ENCODE measurements at regions not wholly inside any gene's neighbourhood (a gene's known extent, or its start where the extent isn't known, plus 50 kb on each side); places are given as distances from the start of the nearest gene placed in this dataset.
"Not testable (repeated sequence)": the region's sequence is repeated elsewhere in the genome, so short reads cannot be mapped to it uniquely, and the experiment has no call there.

DNA sequence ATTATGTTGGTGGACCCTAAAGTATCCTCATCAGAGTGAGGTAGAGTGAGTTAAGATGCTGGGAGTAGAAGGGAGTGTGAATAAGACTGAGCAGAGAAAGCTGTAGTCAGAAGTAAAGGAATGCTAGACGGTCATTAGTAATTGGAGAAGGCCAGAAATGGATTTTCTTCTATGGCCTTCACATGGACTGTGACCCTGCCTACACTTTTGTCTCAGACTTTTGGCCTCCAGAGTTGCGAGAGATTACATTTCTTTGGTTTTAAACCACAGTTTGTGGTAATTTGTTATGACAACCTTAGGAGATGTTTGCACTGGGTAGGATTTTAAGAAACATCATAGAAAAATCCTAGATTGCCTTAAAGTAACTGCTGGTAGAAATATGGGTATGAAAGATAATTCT is 1267.7 kb upstream of the TMEFF2 start:
- no peaks in the 10 kb centered on the region for H3K4me1 ChIP-seq (ENCODE audit: control insufficient read depth in 1 of 2, low read depth in 2 of 2)
- DNase-seq (ENCODE audit: low spot score) (no peak), ATAC-seq (ENCODE audit: insufficient number of reproducible peaks, low FRiP score, low read depth) (no peak)
- H3K4me3 ChIP-seq: no peak overlapping the region
- H3K27ac ChIP-seq: no peak overlapping the region
- no peaks in the 10 kb centered on the region for H3K36me3 ChIP-seq
- TF ChIP-seq, protein P1, sequence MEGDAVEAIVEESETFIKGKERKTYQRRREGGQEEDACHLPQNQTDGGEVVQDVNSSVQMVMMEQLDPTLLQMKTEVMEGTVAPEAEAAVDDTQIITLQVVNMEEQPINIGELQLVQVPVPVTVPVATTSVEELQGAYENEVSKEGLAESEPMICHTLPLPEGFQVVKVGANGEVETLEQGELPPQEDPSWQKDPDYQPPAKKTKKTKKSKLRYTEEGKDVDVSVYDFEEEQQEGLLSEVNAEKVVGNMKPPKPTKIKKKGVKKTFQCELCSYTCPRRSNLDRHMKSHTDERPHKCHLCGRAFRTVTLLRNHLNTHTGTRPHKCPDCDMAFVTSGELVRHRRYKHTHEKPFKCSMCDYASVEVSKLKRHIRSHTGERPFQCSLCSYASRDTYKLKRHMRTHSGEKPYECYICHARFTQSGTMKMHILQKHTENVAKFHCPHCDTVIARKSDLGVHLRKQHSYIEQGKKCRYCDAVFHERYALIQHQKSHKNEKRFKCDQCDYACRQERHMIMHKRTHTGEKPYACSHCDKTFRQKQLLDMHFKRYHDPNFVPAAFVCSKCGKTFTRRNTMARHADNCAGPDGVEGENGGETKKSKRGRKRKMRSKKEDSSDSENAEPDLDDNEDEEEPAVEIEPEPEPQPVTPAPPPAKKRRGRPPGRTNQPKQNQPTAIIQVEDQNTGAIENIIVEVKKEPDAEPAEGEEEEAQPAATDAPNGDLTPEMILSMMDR (IDR thresholded peaks at IDR 0.05): no peak
- no peaks in the 10 kb centered on the region for H3K9me3 ChIP-seq
- no peaks in the 10 kb centered on the region for H3K27me3 ChIP-seq (replicated peaks; ENCODE audit: insufficient read depth)

DNA sequence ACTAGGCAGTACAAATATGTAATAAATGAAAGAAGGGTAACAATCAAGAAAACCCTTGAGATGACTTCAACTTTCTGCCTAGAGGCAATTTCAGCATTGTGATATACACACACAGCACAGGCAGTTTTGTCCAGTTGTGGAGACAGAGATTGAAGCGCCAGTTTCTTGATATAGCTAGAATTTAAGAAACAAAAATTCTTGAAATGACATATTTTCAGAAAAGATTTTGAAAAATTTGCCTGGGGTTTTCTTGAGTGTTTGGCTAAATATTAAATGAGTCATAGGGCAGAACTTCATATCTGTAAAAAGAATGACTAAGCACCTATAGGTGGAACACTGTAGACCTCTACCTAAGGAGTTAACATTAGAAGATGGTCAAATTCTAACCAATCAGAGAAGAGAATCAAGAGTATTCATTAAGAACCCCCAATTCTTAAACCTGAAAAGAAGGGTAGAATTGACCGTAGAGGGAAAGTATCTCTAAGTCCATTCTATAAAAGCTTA is 1266.8 kb upstream of the TMEFF2 start:
- Histone ChIP-seq H3K9me3 (no peaks in the 10 kb centered on the region), H3K4me3 (no peak overlapping the region), H3K27ac (no peak overlapping the region), H3K4me1 (ENCODE audit: control insufficient read depth in 1 of 2, low read depth in 2 of 2) (no peaks in the 10 kb centered on the region), H3K36me3 (no peaks in the 10 kb centered on the region), H3K27me3 (replicated peaks; ENCODE audit: insufficient read depth) (no peaks in the 10 kb centered on the region)
- DNase-seq (ENCODE audit: low spot score) (no peak), ATAC-seq (ENCODE audit: insufficient number of reproducible peaks, low FRiP score, low read depth) (no peak)
- TF ChIP-seq, protein P1 (IDR thresholded peaks at IDR 0.05): no peak

DNA sequence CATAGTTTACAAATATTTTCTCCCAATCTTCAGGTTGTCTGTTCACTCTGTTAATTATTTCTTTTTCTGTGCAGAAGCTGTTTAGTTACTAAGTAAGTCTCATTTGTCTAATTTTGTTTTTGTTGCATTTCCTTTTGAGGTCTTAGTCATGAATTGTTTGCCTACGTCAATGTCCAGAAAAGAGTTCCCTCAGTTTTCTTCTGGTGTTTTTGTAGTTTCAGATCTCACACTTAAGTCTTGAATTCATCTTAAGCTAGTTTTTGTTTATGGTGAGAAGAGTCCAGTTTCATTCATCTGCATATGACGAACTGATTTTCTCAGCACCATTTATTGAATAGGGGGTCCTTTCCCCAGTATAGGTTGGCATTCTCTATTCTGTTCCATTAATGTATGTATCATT is 1252.2 kb upstream of the TMEFF2 start:
- H3K27me3 ChIP-seq (replicated peaks; ENCODE audit: insufficient read depth): no peaks in the 10 kb centered on the region
- H3K27ac ChIP-seq: no peak overlapping the region
- TF ChIP-seq, protein P1 (IDR thresholded peaks at IDR 0.05): no peak
- no peaks in the 10 kb centered on the region for H3K9me3 ChIP-seq
- no peak overlapping the region for H3K4me3 ChIP-seq
- ATAC-seq (ENCODE audit: insufficient number of reproducible peaks, low FRiP score, low read depth): no peak
- no peak for DNase-seq (ENCODE audit: low spot score)
- H3K4me1 ChIP-seq (ENCODE audit: control insufficient read depth in 1 of 2, low read depth in 2 of 2): no peaks in the 10 kb centered on the region
- H3K36me3 ChIP-seq: no peaks in the 10 kb centered on the region

DNA sequence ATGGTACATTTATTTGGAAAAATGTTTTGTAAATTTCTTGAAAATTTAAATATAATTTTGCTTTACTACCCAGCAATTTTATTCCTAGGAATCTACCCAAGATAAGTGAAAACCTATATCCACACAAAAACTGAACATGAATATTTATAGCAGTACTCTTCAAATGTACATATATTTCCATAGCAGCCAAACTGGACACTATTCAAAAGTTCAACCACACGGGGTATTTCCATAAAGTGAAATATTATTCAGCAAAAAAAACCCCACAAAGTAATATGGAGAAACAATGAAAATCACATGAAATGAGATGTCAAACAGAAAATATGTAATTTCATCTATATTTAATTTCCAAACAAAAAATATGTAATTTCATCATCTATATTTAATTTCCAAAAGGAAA is 1247.6 kb upstream of the TMEFF2 start:
- TF ChIP-seq, protein P1 (IDR thresholded peaks at IDR 0.05): no peak
- no peaks in the 10 kb centered on the region for H3K36me3 ChIP-seq
- no peaks in the 10 kb centered on the region for H3K27me3 ChIP-seq (replicated peaks; ENCODE audit: insufficient read depth)
- DNase-seq (ENCODE audit: low spot score) (no peak), ATAC-seq (ENCODE audit: insufficient number of reproducible peaks, low FRiP score, low read depth) (no peak)
- H3K27ac ChIP-seq: no peak overlapping the region
- H3K9me3 ChIP-seq: no peaks in the 10 kb centered on the region
- no peak overlapping the region for H3K4me3 ChIP-seq
- no peaks in the 10 kb centered on the region for H3K4me1 ChIP-seq (ENCODE audit: control insufficient read depth in 1 of 2, low read depth in 2 of 2)

DNA sequence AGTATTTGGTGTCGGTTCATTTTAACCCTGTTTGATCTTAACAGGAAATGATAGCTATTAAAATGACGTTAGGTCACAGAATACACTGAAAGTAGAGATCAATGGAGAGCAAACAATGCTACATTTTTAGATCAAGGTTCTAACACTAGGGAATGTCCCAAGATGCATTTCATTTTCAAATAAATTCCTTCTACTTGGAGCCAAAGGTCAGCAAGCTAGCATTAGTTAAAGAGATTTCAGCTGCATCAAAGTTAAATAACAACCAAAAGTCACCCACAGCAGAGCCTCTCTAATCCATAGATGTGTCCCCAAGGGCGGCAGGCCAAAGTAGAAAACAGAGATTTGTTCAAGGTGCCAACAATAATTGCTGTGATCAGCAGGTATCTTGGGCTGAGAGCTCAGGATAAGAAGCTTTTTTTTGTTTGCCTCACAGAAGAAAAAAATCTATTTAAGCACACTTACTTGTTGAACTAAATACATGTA is 1233.6 kb upstream of the TMEFF2 start:
- H3K4me3 ChIP-seq: no peak overlapping the region
- H3K9me3 ChIP-seq: no peaks in the 10 kb centered on the region
- no peak for ATAC-seq (ENCODE audit: insufficient number of reproducible peaks, low FRiP score, low read depth)
- TF ChIP-seq, protein P1 (IDR thresholded peaks at IDR 0.05): no peak
- no peaks in the 10 kb centered on the region for H3K36me3 ChIP-seq
- H3K27ac ChIP-seq: no peak overlapping the region
- DNase-seq (ENCODE audit: low spot score): no peak
- H3K4me1 ChIP-seq (ENCODE audit: control insufficient read depth in 1 of 2, low read depth in 2 of 2): no peaks in the 10 kb centered on the region
- H3K27me3 ChIP-seq (replicated peaks; ENCODE audit: insufficient read depth): no peaks in the 10 kb centered on the region

DNA sequence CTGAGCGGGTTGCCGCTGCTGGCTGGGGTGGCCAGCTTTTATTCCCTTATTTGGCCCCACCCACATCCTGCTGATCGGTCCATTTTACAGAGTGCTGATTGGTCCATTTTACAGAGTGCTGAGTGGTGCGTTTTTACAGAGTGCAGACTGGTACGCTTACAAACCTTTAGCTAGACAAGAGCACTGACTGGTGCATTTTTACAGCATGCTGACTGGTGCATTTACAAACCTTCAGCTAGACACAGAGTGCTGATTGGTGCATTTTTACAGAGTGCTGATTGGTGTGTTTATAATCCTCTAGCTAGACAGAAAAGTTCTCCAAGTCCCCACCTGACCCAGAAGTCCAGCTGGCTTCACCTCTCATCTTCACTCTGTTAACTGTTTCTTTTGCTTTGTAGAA is 1217.6 kb upstream of the TMEFF2 start:
- not testable (repeated sequence) for DNase-seq (ENCODE audit: low spot score); H3K9me3 ChIP-seq; H3K4me3 ChIP-seq; H3K27me3 ChIP-seq (replicated peaks; ENCODE audit: insufficient read depth); H3K4me1 ChIP-seq (ENCODE audit: control insufficient read depth in 1 of 2, low read depth in 2 of 2); H3K36me3 ChIP-seq; H3K27ac ChIP-seq; ATAC-seq (ENCODE audit: insufficient number of reproducible peaks, low FRiP score, low read depth)

Measured in thoracic aorta (tissue), 2 donors.